Upper lobe of left lung (tissue), 4 donors: ENCODE measurements at regions not wholly inside any gene's neighbourhood (a gene's known extent, or its start where the extent isn't known, plus 50 kb on each side); places are given as distances from the start of the nearest gene placed in this dataset.

Experiments used
- CTCF ChIP-seq, 6 experiments: fragments of 450-650 bp in 4 of 6; fragments of 200-600 bp in 2 of 6; sonication (generic) in 2 of 6; IDR thresholded peaks; one replicate each; pipeline ENCODE4 v1.5.1; 2016 to 2019; ENCODE audit warnings: antibody characterized with exemption in 6 of 6
- EP300 ChIP-seq, 4 donors: sonication (generic); formaldehyde crosslinking; IDR thresholded peaks; one replicate each; pipeline ENCODE4 v1.5.1; 2017; ENCODE audit warnings: antibody characterized with exemption in 4 of 4, control low read depth in 2 of 4
- POLR2AphosphoS5 ChIP-seq, 2 donors: sonication (generic); formaldehyde crosslinking; IDR thresholded peaks; one replicate each; pipeline ENCODE4 v1.5.1; 2017; ENCODE audit warnings: antibody characterized with exemption in 2 of 2

GRCh38 chr22:47472636-47473035 is 710.2 kb downstream of the TBC1D22A start:
- TF ChIP-seq CTCF (IDR thresholded peaks at IDR 0.05) (no peak), POLR2AphosphoS5 (IDR thresholded peaks at IDR 0.05) (no peak), EP300 (IDR thresholded peaks at IDR 0.05) (no peak)
